Activated CD4-positive, alpha-beta T cell treated with anti-CD3 and anti-CD28 coated beads, Interleukin-2, amount 10 ng/mL, durations not matched to agents 7 days and 5 days (primary cell): ENCODE measurements at regions not wholly inside any gene's neighbourhood (a gene's known extent, or its start where the extent isn't known, plus 50 kb on each side); places are given as distances from the start of the nearest gene placed in this dataset.
"Not testable (repeated sequence)": the region's sequence is repeated elsewhere in the genome, so short reads cannot be mapped to it uniquely, and the experiment has no call there.

Experiments used
- CTCF ChIA-PET: fragments of 350-600 bp; sonication (Branson Sonifier 250); formaldehyde crosslinking; loops from one replicate; lab custom pipeline; 2021; ENCODE audit warnings: antibody characterized with exemption; lab: Charles Lee
- POLR2A ChIA-PET: fragments of 350-600 bp; sonication (Branson Sonifier 250); formaldehyde crosslinking; loops from one replicate; lab custom pipeline; 2021; ENCODE audit warnings: antibody characterized with exemption; lab: Charles Lee
- DNase-seq: peaks from one replicate; pipeline ENCODE4 v3.0.0-alpha.2; 2020
- H3K27ac Mint-ChIP-seq: one replicate; pipeline ENCODE4 v1.8.0; 2021; ENCODE audit warnings: mild to moderate bottlenecking, moderate library complexity, mixed read lengths
- H3K27me3 Mint-ChIP-seq: one replicate; pipeline ENCODE4 v1.8.0; 2021; ENCODE audit warnings: mixed read lengths
- H3K36me3 Mint-ChIP-seq: one replicate; pipeline ENCODE4 v1.8.0; 2021; ENCODE audit warnings: low read depth, mixed read lengths
- H3K4me1 Mint-ChIP-seq: one replicate; pipeline ENCODE4 v1.8.0; 2021; ENCODE audit warnings: mixed read lengths
- H3K4me3 Mint-ChIP-seq: one replicate; pipeline ENCODE4 v1.8.0; 2021; ENCODE audit warnings: mild to moderate bottlenecking, moderate library complexity, mixed read lengths
- H3K9me3 Mint-ChIP-seq: one replicate; pipeline ENCODE4 v1.8.0; 2021; ENCODE audit warnings: mixed read lengths

- POLR2A ChIA-PET: no interaction called here
- no peak overlapping the region for H3K27ac Mint-ChIP-seq
- DNase-seq: no peak
- H3K9me3 Mint-ChIP-seq: peaks cover 15% of the 10 kb centered on the region
- no peaks in the 10 kb centered on the region for H3K4me1 Mint-ChIP-seq
- H3K4me3 Mint-ChIP-seq: no peak overlapping the region
- peaks cover 3% of the 10 kb centered on the region for H3K27me3 Mint-ChIP-seq
- CTCF ChIA-PET: no interaction called here
- H3K36me3 Mint-ChIP-seq: peaks cover 2% of the 10 kb centered on the region
Observed at GRCh38 chr3:70712449-70713082, 400.1 kb upstream of the MDFIC2 start.

GRCh38 chr3:70703305-70704102, 391.1 kb upstream of the MDFIC2 start:
- ChIA-PET POLR2A (no interaction called here), CTCF (interaction anchor here (0.7 kb wide), 1 partner anchor 10 kb away, joined by 3 read pairs; no protein-coding TSS in a partner anchor)
- H3K9me3 Mint-ChIP-seq: peaks cover 2% of the 10 kb centered on the region
- peaks cover 20% of the 10 kb centered on the region for H3K27me3 Mint-ChIP-seq
- DNase-seq: no peak
- no peak overlapping the region for H3K4me3 Mint-ChIP-seq
- no peak overlapping the region for H3K27ac Mint-ChIP-seq
- H3K36me3 Mint-ChIP-seq: no peaks in the 10 kb centered on the region
- H3K4me1 Mint-ChIP-seq: peaks cover 5% of the 10 kb centered on the region

- DNase-seq: no peak
- Mint-ChIP-seq H3K4me3 (no peak overlapping the region), H3K27ac (no peak overlapping the region), H3K4me1 (peaks cover 5% of the 10 kb centered on the region), H3K27me3 (peaks cover 18% of the 10 kb centered on the region), H3K36me3 (no peaks in the 10 kb centered on the region), H3K9me3 (no peaks in the 10 kb centered on the region)
- ChIA-PET CTCF (no interaction called here), POLR2A (no interaction called here)
Observed at GRCh38 chr3:70702132-70702531, 389.7 kb upstream of the MDFIC2 start.

GRCh38 chr3:70684701-70685100, 372.3 kb upstream of the MDFIC2 start:
- H3K27me3 Mint-ChIP-seq: peaks cover 16% of the 10 kb centered on the region
- DNase-seq: no peak
- no peaks in the 10 kb centered on the region for H3K9me3 Mint-ChIP-seq
- H3K36me3 Mint-ChIP-seq: no peaks in the 10 kb centered on the region
- POLR2A ChIA-PET: no interaction called here
- H3K4me1 Mint-ChIP-seq: no peaks in the 10 kb centered on the region
- H3K4me3 Mint-ChIP-seq: no peak overlapping the region
- CTCF ChIA-PET: no interaction called here
- no peak overlapping the region for H3K27ac Mint-ChIP-seq

- CTCF ChIA-PET, H3K4me3 Mint-ChIP-seq, H3K36me3 Mint-ChIP-seq, POLR2A ChIA-PET, H3K27me3 Mint-ChIP-seq, H3K27ac Mint-ChIP-seq, H3K4me1 Mint-ChIP-seq, DNase-seq, H3K9me3 Mint-ChIP-seq: not testable (repeated sequence)
Observed at GRCh38 chr3:70675810-70676209, 363.4 kb upstream of the MDFIC2 start.

- H3K4me3 Mint-ChIP-seq: no peak overlapping the region
- H3K27ac Mint-ChIP-seq: no peak overlapping the region
- H3K4me1 Mint-ChIP-seq: no peaks in the 10 kb centered on the region
- H3K36me3 Mint-ChIP-seq: no peaks in the 10 kb centered on the region
- ChIA-PET CTCF (no interaction called here), POLR2A (interaction anchor here (1.0 kb wide), 1 partner anchor 275 kb away, joined by 4 read pairs; no protein-coding TSS in a partner anchor)
- DNase-seq: no peak
- H3K27me3 Mint-ChIP-seq: peaks cover 23% of the 10 kb centered on the region
- no peaks in the 10 kb centered on the region for H3K9me3 Mint-ChIP-seq
Observed at GRCh38 chr3:70658513-70659310, 346.3 kb upstream of the MDFIC2 start.

GRCh38 chr3:70657454-70657853, 345.0 kb upstream of the MDFIC2 start:
- H3K4me3 Mint-ChIP-seq: no peak overlapping the region
- POLR2A ChIA-PET: no interaction called here
- no peak for DNase-seq
- CTCF ChIA-PET: interaction anchor here (1.3 kb wide), 1 partner anchor 15 kb away, joined by 3 read pairs; no protein-coding TSS in a partner anchor
- no peaks in the 10 kb centered on the region for H3K9me3 Mint-ChIP-seq
- no peaks in the 10 kb centered on the region for H3K4me1 Mint-ChIP-seq
- no peaks in the 10 kb centered on the region for H3K36me3 Mint-ChIP-seq
- H3K27me3 Mint-ChIP-seq: peaks cover 23% of the 10 kb centered on the region
- no peak overlapping the region for H3K27ac Mint-ChIP-seq

GRCh38 chr3:70647823-70648222, 335.4 kb upstream of the MDFIC2 start:
- peaks cover 2% of the 10 kb centered on the region for H3K27me3 Mint-ChIP-seq
- CTCF ChIA-PET: no interaction called here
- no peak for DNase-seq
- no peak overlapping the region for H3K27ac Mint-ChIP-seq
- peaks cover 3% of the 10 kb centered on the region for H3K9me3 Mint-ChIP-seq
- H3K4me3 Mint-ChIP-seq: no peak overlapping the region
- POLR2A ChIA-PET: no interaction called here
- no peaks in the 10 kb centered on the region for H3K4me1 Mint-ChIP-seq
- no peaks in the 10 kb centered on the region for H3K36me3 Mint-ChIP-seq

GRCh38 chr3:70647094-70647493, 334.7 kb upstream of the MDFIC2 start:
- Mint-ChIP-seq H3K9me3 (peaks cover 3% of the 10 kb centered on the region), H3K27me3 (peaks cover 2% of the 10 kb centered on the region), H3K4me1 (no peaks in the 10 kb centered on the region), H3K36me3 (no peaks in the 10 kb centered on the region), H3K27ac (no peak overlapping the region), H3K4me3 (no peak overlapping the region)
- ChIA-PET POLR2A (no interaction called here), CTCF (no interaction called here)
- no peak for DNase-seq

- Mint-ChIP-seq H3K36me3 (no peaks in the 10 kb centered on the region), H3K4me1 (no peaks in the 10 kb centered on the region), H3K4me3 (no peak overlapping the region), H3K27ac (no peak overlapping the region), H3K9me3 (peaks cover 3% of the 10 kb centered on the region), H3K27me3 (peaks cover 2% of the 10 kb centered on the region)
- no peak for DNase-seq
- ChIA-PET POLR2A (no interaction called here), CTCF (no interaction called here)
Observed at GRCh38 chr3:70646635-70647034, 334.2 kb upstream of the MDFIC2 start.

- Mint-ChIP-seq H3K4me1 (no peaks in the 10 kb centered on the region), H3K36me3 (no peaks in the 10 kb centered on the region), H3K4me3 (no peak overlapping the region), H3K27me3 (peaks cover 11% of the 10 kb centered on the region), H3K27ac (no peak overlapping the region), H3K9me3 (no peaks in the 10 kb centered on the region)
- CTCF ChIA-PET: no interaction called here
- no peak for DNase-seq
- POLR2A ChIA-PET: no interaction called here
Observed at GRCh38 chr3:70640481-70640880, 328.0 kb upstream of the MDFIC2 start.

- ChIA-PET POLR2A (no interaction called here), CTCF (no interaction called here)
- H3K4me3 Mint-ChIP-seq: no peak overlapping the region
- H3K36me3 Mint-ChIP-seq: no peaks in the 10 kb centered on the region
- no peaks in the 10 kb centered on the region for H3K9me3 Mint-ChIP-seq
- H3K27me3 Mint-ChIP-seq: peaks cover 14% of the 10 kb centered on the region
- no peak overlapping the region for H3K27ac Mint-ChIP-seq
- H3K4me1 Mint-ChIP-seq: no peaks in the 10 kb centered on the region
- DNase-seq: no peak
Observed at GRCh38 chr3:70635301-70635700, 322.9 kb upstream of the MDFIC2 start.

- no peak for DNase-seq
- H3K36me3 Mint-ChIP-seq: no peaks in the 10 kb centered on the region
- CTCF ChIA-PET: no interaction called here
- H3K4me1 Mint-ChIP-seq: no peaks in the 10 kb centered on the region
- H3K9me3 Mint-ChIP-seq: no peaks in the 10 kb centered on the region
- H3K4me3 Mint-ChIP-seq: no peak overlapping the region
- no peak overlapping the region for H3K27ac Mint-ChIP-seq
- peaks cover 9% of the 10 kb centered on the region for H3K27me3 Mint-ChIP-seq
- POLR2A ChIA-PET: no interaction called here
Observed at GRCh38 chr3:70631716-70632307, 319.4 kb upstream of the MDFIC2 start.
